MCF 10A (cell line): ENCODE measurements at regions not wholly inside any gene's neighbourhood (a gene's known extent, or its start where the extent isn't known, plus 50 kb on each side); places are given as distances from the start of the nearest gene placed in this dataset.
"Not testable (repeated sequence)": the region's sequence is repeated elsewhere in the genome, so short reads cannot be mapped to it uniquely, and the experiment has no call there.

Experiments used
- BruUV-seq: library from RNA; stranded (reverse); fragments of 400-500 nt; replicated peaks from 2 replicates; lab custom pipeline; 2021; lab: Mats Ljungman, UMichigan
- CTCF ChIA-PET: fragments of 300-600 bp; sonication (Branson Sonifier 250); formaldehyde crosslinking; extraction: SDS; loops from one replicate; lab custom pipeline; 2021; ENCODE audit warnings: antibody characterized with exemption, inconsistent platforms; lab: Yijun Ruan, JAX
- POLR2A ChIA-PET: fragments of 300-600, 350-650 bp; sonication (Branson Sonifier 250); formaldehyde crosslinking; extraction: SDS; loops from one replicate; lab custom pipeline; 2020; ENCODE audit warnings: antibody characterized with exemption, inconsistent platforms; lab: Yijun Ruan, JAX
- DNase-seq: peaks from one replicate; pipeline ENCODE4 v3.0.0-alpha.2; 2018; ENCODE audit not compliant: unreplicated experiment
- H3K27ac Mint-ChIP-seq: one replicate; pipeline ENCODE4 v1.8.0; 2022; ENCODE audit warnings: mild to moderate bottlenecking, low read depth, mixed read lengths; ENCODE audit not compliant: unreplicated experiment
- H3K27me3 Mint-ChIP-seq: one replicate; pipeline ENCODE4 v1.8.0; 2022; ENCODE audit warnings: mixed read lengths; ENCODE audit not compliant: insufficient read depth, unreplicated experiment
- H3K36me3 Mint-ChIP-seq: one replicate; pipeline ENCODE4 v1.8.0; 2022; ENCODE audit warnings: mild to moderate bottlenecking, moderate library complexity, mixed read lengths; ENCODE audit not compliant: insufficient read depth, unreplicated experiment
- H3K4me1 Mint-ChIP-seq: one replicate; pipeline ENCODE4 v1.8.0; 2022; ENCODE audit warnings: mixed read lengths; ENCODE audit not compliant: insufficient read depth, unreplicated experiment
- H3K4me3 Mint-ChIP-seq: one replicate; pipeline ENCODE4 v1.8.0; 2022; ENCODE audit warnings: mild to moderate bottlenecking, moderate library complexity, mixed read lengths; ENCODE audit not compliant: unreplicated experiment
- H3K9me3 Mint-ChIP-seq: one replicate; pipeline ENCODE4 v1.8.0; 2022; ENCODE audit warnings: mixed read lengths; ENCODE audit not compliant: unreplicated experiment
- CTCF ChIP-seq: fragments of 200-600 bp; IDR thresholded peaks from one replicate; pipeline ENCODE4 v1.8.0; 2022; ENCODE audit warnings: antibody characterized with exemption, mild to moderate bottlenecking; ENCODE audit not compliant: unreplicated experiment
- intact Hi-C: fragments of 100-400 bp; cut with micrococcal nuclease; formaldehyde crosslinking; loops from 2 replicates; pipeline ENCODE4 v1.14.1; 2022

- intact Hi-C loops, H3K4me1 Mint-ChIP-seq, BruUV-seq, H3K4me3 Mint-ChIP-seq, H3K36me3 Mint-ChIP-seq, H3K27ac Mint-ChIP-seq, DNase-seq, CTCF ChIA-PET, POLR2A ChIA-PET: not testable (repeated sequence)
- H3K9me3 Mint-ChIP-seq = peaks cover 11% of the 10 kb centered on the region
- H3K27me3 Mint-ChIP-seq = peaks cover 50% of the 10 kb centered on the region
Measured at GRCh38 chrX:119296973-119297372, 60.9 kb downstream of the PGRMC1 start.

- POLR2A ChIA-PET, CTCF ChIA-PET, BruUV-seq, H3K4me3 Mint-ChIP-seq, DNase-seq, H3K27ac Mint-ChIP-seq, H3K36me3 Mint-ChIP-seq, H3K4me1 Mint-ChIP-seq, intact Hi-C loops: not testable (repeated sequence)
- Mint-ChIP-seq H3K9me3 (peaks cover 11% of the 10 kb centered on the region), H3K27me3 (peaks cover 61% of the 10 kb centered on the region)
Measured at GRCh38 chrX:119299812-119300211, 63.7 kb downstream of the PGRMC1 start.

GRCh38 chrX:119303137-119303536 is 67.1 kb downstream of the PGRMC1 start:
- no peak for TF ChIP-seq CTCF
- no peak overlapping the region for H3K4me3 Mint-ChIP-seq
- BruUV-seq = no TSS peak
- H3K4me1 Mint-ChIP-seq = no peaks in the 10 kb centered on the region
- CTCF ChIA-PET = no interaction called here
- POLR2A ChIA-PET = no interaction called here
- H3K9me3 Mint-ChIP-seq = no peaks in the 10 kb centered on the region
- DNase-seq = no peak
- intact Hi-C loops = no loop called here
- no peaks in the 10 kb centered on the region for H3K36me3 Mint-ChIP-seq
- no peak overlapping the region for H3K27ac Mint-ChIP-seq
- H3K27me3 Mint-ChIP-seq = peaks cover 32% of the 10 kb centered on the region

- H3K27me3 Mint-ChIP-seq = peaks cover 25% of the 10 kb centered on the region
- H3K4me3 Mint-ChIP-seq = no peak overlapping the region
- ChIA-PET POLR2A (no interaction called here), CTCF (no interaction called here)
- no peaks in the 10 kb centered on the region for H3K36me3 Mint-ChIP-seq
- no peak overlapping the region for H3K27ac Mint-ChIP-seq
- no TSS peak for BruUV-seq
- H3K9me3 Mint-ChIP-seq = no peaks in the 10 kb centered on the region
- no peak for DNase-seq
- TF ChIP-seq CTCF = no peak
- H3K4me1 Mint-ChIP-seq = no peaks in the 10 kb centered on the region
- intact Hi-C loops = no loop called here
Measured at GRCh38 chrX:119325456-119325855, 73.7 kb upstream of the SLC25A43 start.

GRCh38 chrX:119331873-119332272 is 67.3 kb upstream of the SLC25A43 start:
- CTCF ChIA-PET, BruUV-seq, POLR2A ChIA-PET, H3K4me3 Mint-ChIP-seq, H3K9me3 Mint-ChIP-seq, H3K36me3 Mint-ChIP-seq, H3K4me1 Mint-ChIP-seq, intact Hi-C loops, DNase-seq, H3K27me3 Mint-ChIP-seq, H3K27ac Mint-ChIP-seq: not testable (repeated sequence)

- POLR2A ChIA-PET = interaction anchor here (0.6 to 0.7 kb wide), 2 partner anchors 8 to 26 kb away, joined by 3 read pairs; no protein-coding TSS in a partner anchor
- H3K27ac Mint-ChIP-seq, H3K4me3 Mint-ChIP-seq, DNase-seq, BruUV-seq, H3K9me3 Mint-ChIP-seq, H3K4me1 Mint-ChIP-seq, H3K27me3 Mint-ChIP-seq, H3K36me3 Mint-ChIP-seq, intact Hi-C loops: not testable (repeated sequence)
- CTCF ChIA-PET = interaction anchor here (0.6 kb wide), 1 partner anchor 132 kb away, joined by 3 read pairs; no protein-coding TSS in a partner anchor
Measured at GRCh38 chrX:119332855-119333720, 66.0 kb upstream of the SLC25A43 start.

- POLR2A ChIA-PET = interaction anchor here (0.6 kb wide), 1 partner anchor 27 kb away, joined by 3 read pairs; no protein-coding TSS in a partner anchor
- H3K27ac Mint-ChIP-seq, CTCF ChIA-PET, H3K9me3 Mint-ChIP-seq, intact Hi-C loops, DNase-seq, H3K4me3 Mint-ChIP-seq, H3K4me1 Mint-ChIP-seq, BruUV-seq, H3K36me3 Mint-ChIP-seq, H3K27me3 Mint-ChIP-seq: not testable (repeated sequence)
Measured at GRCh38 chrX:119333721-119334032, 65.5 kb upstream of the SLC25A43 start.
